NCI-H2227 (cell line): ENCODE measurements at regions not wholly inside any gene's neighbourhood (a gene's known extent, or its start where the extent isn't known, plus 50 kb on each side); places are given as distances from the start of the nearest gene placed in this dataset.
A peak's percentile ranks its signal among the peaks of the same experiment; 100 is the strongest.

Experiments used
- DNase-seq: peaks from one replicate; lab custom pipeline; 2025; ENCODE audit not compliant: unreplicated experiment; lab: John Stamatoyannopoulos, UW

DNA sequence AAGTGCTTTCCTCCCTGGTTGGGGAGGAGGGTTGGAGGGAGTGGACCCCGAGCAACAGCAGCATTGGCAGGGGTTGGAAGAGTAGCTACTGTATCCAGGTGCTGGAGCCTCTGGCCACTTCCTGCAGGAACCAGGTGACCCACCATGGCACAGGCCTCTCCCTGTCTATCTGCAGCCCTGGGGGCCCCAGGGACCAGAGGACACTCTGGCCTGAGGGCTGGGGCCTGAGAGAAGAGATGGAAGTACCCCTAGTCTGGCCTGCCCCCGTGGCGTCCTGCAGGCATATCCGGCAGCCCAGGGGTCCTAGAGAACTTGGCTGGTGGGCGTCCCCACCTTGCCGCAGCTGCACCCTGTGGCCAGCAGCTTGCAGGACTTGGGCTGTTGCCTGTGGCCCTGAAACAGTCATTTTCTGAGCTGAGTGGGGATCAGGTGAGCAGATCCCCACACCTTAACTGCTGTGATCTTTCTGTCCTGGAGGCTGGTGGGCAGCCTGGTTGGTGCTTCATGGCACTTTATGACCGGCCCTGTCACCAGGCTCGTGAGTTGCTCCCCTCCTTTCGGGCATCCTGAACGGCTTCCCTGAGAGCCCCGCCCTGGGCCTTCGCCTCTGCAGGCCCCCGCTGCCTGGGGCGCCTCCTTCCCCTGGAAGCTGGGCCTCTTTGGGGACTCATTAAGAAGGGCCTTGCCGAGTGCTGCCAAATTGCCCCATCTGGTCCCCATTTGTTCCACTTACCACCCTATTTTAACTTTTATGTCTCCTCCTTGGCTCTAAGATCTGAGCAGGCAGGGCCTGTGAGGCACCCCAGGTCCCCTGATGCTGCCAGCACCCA is 298.6 kb downstream of the SEC14L1 start:
- no peak for DNase-seq

DNA sequence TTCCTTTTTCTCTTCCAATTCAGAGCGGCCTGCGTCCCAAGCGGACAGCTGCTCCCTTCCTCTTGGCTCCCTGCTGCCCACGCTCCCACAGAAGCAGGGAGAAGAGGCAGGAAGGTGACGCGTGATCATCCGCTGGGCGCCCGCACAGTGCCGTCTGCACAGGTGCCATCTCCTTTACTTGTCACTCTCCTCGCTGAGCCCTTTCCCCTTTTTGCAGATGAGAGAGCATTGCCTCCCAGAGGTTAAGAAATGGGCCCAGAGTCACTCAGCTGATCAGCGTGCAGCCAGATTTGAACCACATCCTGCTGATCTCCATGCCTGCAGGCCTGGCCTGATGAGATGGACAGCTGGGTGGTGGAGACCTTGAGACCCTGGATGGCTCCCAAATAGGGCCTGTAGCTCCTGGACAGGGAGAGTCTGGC is 299.8 kb downstream of the SEC14L1 start:
- no peak for DNase-seq

DNA sequence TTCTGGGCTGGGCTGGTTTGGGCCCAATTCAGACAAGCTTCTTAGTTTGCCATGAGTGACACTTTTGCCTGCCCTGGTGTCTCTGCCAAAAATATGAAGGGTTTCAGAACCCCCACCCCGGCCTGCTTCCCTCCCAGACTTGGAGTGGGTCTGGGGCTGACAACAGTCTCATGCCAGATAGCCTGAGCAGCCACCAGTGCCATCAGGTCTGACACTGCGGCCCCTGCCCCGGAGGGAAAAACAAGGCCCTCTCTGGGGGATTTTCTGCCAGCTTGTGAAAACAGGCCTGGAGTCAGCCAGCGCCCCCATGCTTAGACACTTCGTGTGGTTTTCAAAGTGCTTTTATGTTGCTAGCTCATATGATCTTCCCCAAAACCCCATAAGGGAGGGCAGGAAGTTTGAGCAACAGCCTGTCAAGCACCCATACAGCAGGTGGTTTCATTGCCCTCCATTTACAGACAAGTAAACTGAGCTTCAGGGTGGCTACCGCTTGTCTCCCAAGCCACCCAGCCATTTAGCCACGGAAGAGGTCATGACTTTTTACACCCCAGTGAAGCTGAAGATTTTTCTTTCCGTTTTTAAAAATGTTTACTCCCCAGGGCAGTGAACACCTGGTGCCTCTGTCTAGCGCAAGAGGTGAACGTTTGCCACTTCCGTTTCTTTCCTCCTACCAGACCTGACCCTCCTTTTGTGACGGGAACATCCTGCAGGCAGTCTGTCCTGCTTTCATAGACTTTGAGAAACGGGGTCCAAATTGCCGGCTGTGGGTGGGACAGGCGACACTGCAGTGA is 300.6 kb downstream of the SEC14L1 start:
- no peak for DNase-seq

DNA sequence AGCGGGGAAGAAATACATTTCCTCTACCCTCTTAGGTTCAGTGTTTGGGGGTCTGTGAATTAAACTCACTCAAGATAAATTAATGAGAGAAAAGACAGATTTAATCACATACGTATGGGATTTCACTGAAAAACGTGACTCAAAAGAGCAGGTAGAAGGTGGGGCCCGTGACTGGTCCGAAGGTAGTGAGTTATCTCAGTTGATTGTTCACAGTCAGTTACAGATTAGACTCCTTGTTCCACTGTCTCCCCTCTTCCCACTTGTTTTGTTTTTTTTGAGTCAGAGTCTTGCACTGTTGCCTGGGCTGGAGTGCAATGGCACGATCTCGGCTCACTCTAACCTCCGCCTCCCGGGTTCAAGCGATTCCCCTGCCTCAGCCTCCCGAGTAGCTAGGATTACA is 301.2 kb downstream of the SEC14L1 start:
- no peak for DNase-seq

DNA sequence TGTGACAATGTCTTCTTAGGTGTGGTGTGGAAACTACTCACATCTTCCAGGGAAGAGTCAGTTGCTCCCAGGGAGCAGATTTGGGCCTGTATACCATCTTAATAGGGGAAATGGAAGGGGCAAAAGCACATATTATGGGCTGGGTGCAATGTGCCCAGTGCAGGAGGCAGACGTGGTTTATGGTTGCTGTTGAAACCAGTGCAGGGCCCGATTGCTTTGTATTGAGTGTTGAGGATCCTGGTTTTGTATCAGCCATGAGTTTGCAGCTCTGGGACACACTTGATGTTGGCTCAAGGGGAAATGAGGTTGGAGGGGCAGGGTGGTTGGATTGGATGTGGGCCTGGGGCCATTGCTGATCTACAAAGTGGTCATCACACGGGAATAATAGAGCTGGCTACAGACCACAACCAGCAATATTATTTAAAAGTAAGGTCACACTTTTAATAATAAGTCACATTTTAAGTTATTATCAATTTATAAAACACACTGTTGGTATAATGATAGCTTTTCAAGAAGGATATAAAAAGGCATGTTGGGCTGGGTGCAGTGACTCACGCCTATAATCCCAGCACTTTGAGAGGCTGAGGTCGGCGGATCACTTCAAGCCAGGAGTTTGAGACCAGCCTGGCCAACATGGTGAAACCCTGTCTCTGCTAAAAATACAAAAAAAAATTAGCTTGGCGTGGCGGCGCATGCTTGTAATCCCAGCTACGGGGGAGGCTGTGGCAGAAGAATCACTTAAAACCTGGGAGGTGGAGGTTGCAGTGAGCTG is 302.4 kb downstream of the SEC14L1 start:
- DNase-seq, result no peak

DNA sequence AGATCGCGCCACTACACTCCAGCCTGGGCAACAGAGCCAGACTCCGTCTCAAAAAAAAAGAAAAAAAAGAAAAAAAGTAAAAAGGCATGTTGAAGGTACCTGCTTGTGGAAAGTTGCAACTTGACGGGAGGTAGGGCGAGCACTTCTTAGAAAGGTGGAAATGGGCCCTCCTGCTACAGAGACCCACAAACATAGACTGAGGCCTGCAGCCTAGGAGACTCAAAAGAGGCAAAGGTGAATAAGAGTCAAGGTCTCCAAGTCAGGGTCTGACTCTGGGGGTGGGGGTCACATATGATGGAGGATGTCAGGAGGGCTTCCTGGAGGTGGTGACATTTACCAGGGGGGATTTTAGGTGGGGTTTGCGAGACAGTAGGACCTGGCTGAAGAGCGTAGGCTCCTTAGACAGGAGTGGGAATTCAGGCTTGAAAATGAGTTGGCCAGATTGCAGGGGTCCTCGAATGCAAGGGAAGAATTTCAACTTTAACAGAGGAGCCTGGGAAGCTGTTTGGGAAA is 303.0 kb downstream of the SEC14L1 start:
- DNase-seq, result no peak

DNA sequence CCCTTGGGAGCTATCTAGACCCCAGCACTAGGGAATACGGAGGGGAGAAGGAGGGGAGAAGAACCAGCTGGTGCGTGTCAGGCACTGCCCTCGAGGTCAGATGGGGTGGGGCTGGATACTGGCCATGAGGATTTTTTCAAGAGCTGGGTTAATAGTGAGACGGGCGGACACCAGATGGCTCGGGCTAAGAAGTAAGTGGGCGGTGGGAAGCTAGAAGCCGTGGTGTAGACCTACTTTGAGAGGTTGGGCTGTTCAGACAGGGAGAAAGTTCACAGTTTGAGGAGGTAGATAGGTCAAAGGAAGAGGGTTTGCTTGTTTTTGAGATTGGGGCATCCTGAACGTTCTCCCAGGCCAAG is 303.8 kb downstream of the SEC14L1 start:
- no peak for DNase-seq

DNA sequence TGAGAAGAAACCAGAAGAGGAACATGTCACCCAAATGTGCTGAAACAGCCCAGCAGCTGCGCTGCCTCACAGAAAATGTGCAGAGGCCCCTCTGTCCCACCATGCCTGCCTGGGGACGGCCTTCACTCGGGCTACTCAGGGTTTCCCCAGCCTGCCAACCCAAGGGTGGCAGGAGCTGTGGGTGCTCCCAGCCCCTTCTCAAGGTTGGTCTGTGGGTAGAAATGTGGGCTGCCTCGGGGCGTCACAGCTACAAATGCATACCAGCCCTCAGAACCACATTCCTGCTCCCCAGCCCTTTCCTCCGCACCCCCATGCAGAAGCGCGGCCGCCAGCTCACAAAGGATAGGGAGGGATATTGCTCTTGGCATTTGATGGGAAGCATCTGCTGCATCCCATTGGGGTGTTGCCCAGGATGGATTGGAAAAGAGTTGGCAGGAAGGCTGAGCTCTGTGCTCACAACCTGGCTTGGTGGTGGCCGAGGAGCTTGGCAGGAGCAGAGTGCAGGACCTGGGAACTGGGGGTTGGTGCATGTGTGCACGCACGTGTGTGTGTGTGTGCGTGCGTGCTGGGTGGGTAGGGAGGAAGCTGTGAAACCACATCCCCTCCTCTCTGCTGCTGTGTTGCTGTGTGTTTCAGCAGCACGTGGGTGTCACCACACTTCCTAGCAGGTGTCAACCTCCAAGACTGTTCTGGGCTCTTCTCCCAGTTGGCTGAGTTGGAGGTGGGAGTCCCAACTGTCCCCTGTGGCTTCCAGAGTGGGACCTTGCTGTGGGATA is 304.4 kb downstream of the SEC14L1 start:
- DNase-seq, result no peak

DNA sequence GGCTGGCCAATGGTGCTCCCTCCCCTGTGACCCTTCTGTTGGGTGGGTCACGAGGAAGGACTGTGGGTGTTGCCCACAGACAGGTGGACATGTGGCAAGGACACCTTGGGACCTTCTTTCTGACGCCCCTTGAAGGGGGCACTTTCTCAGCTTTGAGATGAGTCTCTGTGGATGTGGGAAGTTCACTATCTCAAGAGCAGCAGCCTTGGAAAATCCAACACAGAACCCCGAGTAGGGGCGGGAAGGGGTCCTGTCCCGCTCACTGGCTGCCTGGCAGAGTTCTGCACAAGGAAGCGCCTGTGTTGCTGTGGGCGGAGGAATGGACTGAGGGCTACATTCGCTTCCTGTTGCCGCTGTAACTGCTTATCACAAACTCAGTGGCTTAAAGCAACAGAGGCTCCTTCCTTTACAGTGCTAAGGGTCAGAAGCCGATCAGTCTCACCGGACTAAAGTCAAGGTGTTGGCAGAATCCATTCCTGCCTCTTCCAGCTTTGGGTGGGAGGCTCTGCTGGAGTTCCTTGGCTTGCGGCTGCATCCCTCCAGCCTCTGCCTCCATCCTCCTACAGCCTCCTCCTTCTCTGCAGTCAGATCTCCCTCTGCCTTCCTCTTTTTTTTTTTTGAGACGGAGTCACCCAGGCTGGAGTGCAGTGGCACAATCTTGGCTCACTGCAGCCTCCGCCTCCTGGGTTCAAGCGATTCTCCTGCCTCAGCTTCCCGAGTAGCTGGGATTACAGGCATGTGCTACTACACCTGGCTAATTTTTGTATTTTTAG is 305.2 kb downstream of the SEC14L1 start:
- DNase-seq, result no peak

DNA sequence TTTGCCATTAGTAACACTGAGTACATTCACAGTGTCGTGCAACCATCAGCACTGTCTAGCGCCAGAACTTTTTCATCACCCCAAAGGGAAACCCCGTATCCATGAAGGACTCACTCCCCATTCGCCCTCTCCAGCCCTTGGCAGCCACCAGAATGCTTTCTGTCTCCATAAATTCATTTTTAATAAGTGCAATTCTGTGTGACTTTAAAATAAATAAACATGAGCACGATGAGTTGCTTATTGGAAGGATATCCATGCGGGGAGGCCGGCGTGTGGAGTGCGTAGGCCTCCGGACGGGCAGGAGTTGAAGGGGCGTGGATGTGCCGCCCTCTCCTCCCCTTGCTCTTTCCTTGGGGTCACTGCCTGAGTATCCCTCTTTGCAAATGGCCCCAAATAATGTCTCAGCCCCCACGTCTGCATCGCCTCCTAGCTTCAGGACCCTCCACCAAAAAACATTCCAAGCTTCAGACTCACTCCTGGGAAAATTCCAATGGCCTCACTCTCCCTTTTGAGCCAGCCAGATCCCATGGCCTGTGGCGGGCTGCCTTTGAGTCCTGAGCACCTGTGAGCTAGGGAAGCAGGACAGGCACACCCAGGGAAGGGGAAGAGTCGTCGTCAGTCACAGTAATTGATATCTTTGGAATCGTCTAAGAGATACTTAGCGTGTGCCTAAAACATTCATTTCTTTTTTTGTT is 306.3 kb downstream of the SEC14L1 start:
- no peak for DNase-seq

DNA sequence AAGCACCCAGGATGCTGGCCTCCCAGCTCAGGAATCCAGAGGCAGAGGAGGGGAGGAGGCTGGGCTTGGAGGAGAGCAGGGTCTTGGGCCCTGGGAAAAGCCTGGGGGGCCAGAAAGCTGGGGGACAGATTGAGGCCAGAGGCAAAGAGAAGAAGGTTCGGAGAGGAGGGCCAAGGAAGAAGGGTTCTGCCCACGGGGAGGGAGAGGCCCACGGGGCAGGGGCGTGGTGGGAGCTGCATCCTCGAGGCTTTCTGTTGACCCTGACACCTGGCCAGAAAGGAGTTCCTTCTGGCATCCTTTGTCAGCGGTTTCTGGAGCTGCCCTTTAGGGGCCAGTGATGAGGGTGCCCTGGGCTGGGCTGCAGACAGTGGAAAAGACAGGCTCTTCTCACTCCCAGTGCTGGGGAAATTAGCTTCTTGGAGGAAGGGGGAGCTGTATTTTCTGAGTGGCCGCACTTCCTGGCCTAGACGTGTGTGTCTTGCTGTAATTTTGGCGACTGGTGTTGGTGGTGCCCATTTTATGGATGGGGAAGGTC is 308.7 kb downstream of the SEC14L1 start:
- no peak for DNase-seq

DNA sequence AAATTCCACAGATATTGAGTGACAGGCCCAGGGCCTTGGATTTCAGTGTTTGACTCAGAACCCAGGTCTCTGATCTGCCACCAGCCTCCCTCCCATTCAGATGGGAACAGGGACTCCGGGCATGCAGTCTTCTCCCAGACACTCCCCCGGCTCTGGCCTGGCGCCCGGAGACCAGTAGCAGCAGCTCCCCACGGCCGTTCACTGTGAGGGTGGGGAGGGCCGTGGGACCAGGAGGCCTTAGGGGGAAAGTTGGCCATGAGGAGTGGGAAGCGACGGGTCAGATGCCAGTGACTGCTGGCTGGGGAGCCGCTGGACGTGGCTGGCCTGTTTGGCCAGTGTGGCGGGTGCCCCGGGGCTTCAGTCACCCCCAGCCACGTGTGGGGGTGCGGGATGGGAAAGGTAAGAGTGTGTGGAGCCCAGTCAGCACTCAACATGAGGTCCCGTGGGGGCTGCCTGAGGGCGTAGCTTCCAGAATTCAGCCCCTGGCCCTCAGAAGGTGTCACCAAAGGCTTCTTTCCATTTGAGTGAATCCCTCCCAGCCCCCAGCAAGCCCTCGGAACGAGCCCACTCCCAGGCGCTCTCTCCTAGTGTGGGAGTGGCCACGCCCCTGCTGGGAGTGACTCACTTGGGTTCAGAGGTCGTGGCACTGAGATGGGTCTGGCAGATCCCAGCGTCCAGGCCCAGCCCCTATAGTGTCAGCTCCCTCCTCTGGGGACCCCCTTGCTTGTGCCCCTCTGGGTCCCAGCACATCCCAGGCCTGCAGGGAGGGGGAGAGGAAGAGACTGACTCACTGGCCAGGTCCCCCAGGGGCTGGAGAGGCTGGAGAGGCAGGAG is 309.4 kb downstream of the SEC14L1 start:
- DNase-seq, result peak; percentile 33

DNA sequence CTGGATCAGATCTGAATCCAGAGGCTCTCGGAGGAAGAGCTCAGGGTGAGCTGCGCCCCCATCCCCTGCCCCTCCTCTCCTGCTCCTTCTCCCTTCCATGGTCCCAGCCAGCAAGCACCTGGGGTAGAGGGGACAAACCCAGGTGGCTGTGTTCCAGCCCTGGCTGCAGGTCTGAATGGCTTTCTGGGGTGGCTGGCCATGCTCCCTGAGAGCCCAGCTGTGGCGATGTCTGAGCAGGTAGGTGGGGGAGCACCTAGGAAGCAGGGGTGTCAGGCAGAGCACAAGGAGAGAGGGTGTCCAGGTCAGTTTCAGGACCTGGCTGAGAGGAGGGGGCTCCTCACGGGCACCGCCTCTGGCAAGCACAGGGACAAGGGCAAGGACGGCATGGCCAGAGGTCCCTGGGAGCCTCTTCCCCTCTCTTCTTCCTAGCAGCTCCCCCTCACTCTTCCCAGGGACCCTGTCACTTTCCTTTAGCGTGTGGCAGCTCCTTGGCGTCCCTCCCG is 310.0 kb downstream of the SEC14L1 start:
- DNase-seq, result no peak

DNA sequence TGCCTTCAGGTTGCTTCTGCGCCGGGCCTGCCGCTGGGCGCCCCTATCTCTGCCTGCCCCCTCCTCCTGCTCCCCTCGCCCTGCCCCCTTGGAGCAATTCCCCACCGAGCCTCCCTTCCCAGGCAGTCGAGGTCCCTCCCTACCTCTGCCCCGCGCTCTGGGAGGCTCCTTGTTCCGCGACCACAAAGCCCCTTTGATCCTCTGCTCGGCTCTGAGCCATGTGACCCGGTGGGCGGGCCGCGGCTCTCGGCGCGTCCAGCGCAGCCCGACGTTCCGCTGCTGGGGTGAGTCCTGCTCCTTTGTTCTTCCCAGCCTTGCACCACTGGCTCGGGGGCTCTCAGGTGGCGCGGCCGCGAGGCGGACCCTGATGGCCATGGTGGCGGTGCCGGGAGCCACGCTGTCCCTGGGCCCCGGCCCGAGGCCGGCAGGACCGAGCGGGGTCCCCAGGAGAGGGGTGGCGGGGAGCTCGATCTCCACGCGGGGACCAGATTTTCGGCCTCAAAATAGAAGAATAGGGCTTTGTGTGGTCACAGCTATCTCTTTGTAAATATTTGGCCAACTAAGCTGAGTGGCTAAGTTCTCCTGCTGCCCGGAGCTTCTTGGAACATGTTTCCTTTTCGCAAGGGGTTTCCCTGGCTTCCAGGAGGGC is 310.6 kb downstream of the SEC14L1 start:
- DNase-seq, result peak; percentile 84

DNA sequence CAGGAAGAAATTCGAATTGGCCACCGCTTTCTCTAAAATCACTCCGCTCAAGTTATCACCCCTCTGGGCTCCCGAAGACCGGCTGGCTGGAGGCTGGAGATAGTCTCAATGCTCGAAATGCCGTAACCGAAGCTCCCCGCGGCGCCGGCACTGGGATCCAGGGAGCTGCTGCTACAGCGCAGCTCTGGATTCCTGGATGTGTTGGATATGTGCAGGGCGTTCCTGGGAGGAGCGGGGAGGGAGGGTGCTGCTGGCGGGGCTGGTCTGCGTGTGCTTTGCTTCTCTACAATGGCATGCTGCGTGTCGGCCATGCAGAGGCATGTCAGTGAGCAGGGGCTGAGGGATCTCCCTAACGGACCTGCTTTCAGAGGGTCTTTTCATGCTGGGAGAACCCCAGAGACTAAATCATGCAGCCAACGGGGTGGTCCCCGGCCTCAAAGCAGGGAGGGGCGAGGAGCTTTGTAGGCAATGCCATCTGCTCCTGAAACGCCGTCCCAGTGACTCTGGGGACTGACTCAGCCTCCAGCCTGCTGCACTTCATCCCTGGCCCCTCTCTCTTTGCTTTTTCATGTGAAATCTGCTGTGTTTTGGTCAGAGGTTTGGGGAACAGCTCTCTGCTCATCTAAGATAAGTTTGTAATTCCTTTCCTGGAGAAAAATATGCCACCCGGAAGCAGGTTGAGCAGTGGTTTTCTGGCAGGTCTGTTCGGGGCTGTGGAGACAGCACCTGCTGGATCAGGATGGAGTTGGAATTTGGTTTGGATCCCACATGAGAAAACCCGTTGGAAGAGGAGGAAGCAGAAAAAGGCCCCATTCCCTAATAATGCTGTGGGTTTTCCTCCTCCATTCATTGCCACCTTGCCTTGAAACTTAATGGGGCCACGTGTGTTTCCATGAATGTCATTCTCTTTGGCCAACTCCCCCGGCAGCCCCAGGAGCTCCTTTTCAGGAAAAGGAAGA is 311.4 kb downstream of the SEC14L1 start:
- DNase-seq, result peak; percentile 75

DNA sequence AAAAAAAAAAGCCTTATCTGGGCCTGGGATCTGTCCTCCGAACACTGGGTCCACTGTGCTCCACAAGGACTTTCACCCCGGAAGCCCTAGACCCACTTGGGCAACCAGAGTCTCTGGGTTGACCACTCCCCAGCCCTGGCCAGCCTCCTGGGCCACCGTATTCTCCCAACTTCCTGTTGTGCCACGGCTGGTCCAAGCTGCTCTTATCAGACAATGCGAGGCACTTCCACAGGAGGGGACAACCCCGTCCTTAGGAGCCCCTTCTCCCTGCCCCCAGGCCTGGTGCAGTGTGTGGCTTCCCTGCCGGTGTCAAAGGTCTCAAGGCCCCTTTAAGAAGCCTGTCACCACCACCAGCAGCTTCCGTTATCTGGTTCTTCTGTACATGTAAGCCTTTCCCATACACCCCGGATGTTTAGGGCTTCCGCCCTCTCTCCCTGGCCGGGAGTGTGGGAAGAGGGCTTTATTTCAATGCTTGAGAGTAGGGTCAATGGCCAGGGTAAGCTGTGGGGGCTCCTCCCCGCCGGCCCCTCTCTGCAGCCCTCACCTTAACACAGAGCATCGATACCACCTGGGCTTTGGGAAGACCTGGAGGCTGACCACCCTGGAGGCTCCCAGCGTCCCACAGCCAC is 313.0 kb downstream of the SEC14L1 start:
- DNase-seq, result no peak
